GM10266 (cell line): ENCODE measurements at regions not wholly inside any gene's neighbourhood (a gene's known extent, or its start where the extent isn't known, plus 50 kb on each side); places are given as distances from the start of the nearest gene placed in this dataset.

Source experiments
- DNase-seq: peaks from one replicate; pipeline ENCODE4 v3.0.0; 2012; ENCODE audit errors: extremely low spot score
- TF ChIP-seq, protein P1 (sequence below): IDR thresholded peaks from 2 replicates; pipeline ENCODE4 v1.5.1; 2012; ENCODE audit warnings: mild to moderate bottlenecking, low read depth; ENCODE audit not compliant: control insufficient read depth, insufficient read depth; ENCODE audit errors: missing control alignments

DNA sequence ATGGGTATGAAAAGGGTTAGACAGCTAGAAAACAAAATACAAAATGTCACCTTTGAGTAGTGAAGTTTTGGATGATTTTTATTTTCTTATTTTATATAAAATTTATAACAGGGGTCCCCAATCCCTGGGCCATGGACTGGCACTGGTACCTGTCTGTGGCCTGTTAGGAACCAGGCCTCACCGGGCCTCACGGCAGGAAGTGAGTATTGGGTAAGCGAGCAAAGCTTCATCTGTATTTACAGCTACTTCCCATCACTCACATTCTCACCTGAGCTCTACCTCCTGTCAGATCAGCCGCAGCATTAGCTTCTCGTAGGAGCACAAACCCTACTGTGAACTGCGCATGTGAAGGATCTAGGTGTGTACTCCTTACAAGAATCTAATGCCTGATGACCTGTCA, 202.8 kb upstream of the TWIST2 start:
- TF ChIP-seq, protein P1, sequence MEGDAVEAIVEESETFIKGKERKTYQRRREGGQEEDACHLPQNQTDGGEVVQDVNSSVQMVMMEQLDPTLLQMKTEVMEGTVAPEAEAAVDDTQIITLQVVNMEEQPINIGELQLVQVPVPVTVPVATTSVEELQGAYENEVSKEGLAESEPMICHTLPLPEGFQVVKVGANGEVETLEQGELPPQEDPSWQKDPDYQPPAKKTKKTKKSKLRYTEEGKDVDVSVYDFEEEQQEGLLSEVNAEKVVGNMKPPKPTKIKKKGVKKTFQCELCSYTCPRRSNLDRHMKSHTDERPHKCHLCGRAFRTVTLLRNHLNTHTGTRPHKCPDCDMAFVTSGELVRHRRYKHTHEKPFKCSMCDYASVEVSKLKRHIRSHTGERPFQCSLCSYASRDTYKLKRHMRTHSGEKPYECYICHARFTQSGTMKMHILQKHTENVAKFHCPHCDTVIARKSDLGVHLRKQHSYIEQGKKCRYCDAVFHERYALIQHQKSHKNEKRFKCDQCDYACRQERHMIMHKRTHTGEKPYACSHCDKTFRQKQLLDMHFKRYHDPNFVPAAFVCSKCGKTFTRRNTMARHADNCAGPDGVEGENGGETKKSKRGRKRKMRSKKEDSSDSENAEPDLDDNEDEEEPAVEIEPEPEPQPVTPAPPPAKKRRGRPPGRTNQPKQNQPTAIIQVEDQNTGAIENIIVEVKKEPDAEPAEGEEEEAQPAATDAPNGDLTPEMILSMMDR: no peak
- no peak for DNase-seq

- DNase-seq: no peak
- TF ChIP-seq, protein P1: no peak
These were observed 202.2 kb upstream of the TWIST2 start for GRCh38 chr2:238645716-238646115.

- DNase-seq: no peak
- TF ChIP-seq, protein P1: no peak
These were observed 201.6 kb upstream of the TWIST2 start for GRCh38 chr2:238646281-238646680.

DNA sequence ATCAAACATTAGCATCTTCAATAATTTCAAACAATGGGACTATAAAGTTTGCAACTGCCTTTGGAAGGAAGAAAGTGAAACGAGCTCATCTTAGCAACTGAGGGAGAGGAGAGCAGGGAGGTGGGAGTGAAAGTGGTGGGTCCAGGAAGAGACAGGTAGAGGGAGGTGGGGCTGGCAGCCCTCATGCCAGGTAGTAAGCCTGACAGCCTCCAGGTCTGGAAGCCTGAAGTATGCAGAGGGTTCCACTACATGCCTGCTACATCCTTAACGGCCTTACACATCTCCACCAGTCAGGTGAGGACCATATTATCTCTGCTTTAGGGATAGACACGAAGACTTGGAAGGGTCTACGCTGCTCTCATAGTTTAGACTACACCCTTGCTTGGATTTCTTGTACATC, 201.1 kb upstream of the TWIST2 start:
- no peak for DNase-seq
- TF ChIP-seq, protein P1: no peak

DNA sequence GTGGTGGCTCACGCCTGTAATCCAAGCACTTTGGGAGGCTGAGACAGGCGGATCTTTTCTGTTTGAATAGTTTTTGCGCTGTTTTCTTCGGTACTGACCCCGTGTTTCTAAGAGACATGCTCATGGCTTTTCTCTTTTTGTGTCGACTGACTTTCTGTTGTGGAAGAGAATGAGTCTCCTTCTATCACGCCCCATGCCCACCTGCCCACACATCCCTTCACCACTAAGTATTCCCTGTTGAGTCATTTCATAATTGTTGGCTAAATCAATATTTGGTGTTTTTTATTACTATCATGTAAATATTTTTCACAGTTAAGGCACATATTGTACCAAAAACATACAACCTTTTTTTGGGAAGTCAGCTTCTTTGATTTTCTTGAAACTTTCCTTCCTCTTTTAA, 198.8 kb upstream of the TWIST2 start:
- TF ChIP-seq, protein P1: no peak
- DNase-seq: no peak

DNA sequence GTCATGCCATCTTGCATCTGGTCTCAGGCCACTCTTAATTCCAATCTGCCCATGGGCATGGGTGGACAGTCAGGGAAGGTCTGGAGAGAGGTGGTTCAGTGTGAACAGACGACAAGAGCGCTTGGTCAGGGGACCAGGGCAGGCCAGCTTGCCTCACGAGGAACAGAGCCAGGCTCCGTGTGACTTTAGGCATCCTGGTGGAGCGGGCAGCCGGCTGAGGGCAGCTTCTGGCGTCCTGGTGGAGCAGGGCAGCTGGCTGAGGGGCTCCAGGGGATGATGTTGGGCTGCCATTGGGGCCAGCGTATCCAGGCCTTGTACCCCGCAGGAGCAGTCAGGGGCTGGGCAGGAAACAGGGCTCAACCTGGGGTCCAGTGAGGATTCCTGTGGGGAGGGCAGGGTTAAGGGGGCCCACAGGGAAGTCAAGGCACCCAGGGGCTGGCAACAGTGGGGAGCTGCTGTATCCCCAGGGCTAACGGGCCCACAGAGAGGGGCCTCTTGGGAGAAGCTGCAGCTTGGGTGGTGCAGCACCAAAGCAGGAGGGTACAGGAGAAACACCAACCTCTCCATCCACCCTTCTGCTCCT, 197.9 kb upstream of the TWIST2 start:
- DNase-seq: no peak
- TF ChIP-seq, protein P1: no peak

DNA sequence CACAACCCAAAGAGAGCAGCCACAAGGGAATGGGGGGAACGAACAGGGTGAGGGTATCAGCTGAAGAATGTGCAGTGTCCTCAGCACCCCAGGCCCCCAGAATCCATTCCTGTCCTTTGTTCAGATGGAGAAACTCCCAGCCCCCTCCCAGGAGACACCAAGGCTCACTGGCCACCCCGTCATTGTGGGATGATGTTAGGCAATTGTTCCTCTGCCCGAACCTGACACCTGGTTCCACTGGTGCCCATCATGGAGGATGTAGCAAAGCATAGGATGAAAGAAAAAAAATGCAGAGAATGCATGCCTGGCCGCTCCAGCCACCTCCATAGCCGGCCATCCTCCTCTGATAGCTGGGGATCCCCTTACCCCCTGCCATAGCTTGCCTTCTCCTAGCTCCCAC, 197.3 kb upstream of the TWIST2 start:
- no peak for DNase-seq
- TF ChIP-seq, protein P1: no peak
